WI38 (cell line): ENCODE measurements at regions not wholly inside any gene's neighbourhood (a gene's known extent, or its start where the extent isn't known, plus 50 kb on each side); places are given as distances from the start of the nearest gene placed in this dataset.

Source experiments
- H3K4me3 ChIP-seq: 2 replicates; pipeline ENCODE4 v1.5.1; 2011; ENCODE audit warnings: low read depth, mild to moderate bottlenecking, control low read depth, low read length
- TF ChIP-seq, protein P1 (sequence below): IDR thresholded peaks from 2 replicates; pipeline ENCODE4 v1.5.1; 2012; ENCODE audit warnings: low read depth, mild to moderate bottlenecking, control low read depth, low read length

DNA sequence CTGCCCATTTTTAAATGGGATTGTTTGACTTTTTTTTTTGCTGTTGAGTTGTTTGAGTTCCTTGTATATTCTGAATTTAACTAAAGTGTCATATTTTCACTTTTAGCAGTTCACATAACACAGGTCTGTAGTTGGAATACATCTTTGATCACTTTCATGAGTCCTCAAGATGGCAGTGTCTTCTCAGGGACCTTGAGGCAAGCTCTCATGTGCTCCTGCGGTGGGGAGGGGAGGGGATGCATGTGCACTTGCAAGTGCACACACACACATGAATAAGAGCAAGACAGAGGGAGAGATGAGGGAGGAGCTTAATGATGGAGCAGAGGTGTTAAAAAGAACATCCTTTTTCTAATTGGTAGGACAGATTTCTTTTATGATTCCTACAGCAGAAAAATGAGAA, 291.4 kb upstream of the OR4E1 start:
- no peak overlapping the region for H3K4me3 ChIP-seq
- TF ChIP-seq, protein P1, sequence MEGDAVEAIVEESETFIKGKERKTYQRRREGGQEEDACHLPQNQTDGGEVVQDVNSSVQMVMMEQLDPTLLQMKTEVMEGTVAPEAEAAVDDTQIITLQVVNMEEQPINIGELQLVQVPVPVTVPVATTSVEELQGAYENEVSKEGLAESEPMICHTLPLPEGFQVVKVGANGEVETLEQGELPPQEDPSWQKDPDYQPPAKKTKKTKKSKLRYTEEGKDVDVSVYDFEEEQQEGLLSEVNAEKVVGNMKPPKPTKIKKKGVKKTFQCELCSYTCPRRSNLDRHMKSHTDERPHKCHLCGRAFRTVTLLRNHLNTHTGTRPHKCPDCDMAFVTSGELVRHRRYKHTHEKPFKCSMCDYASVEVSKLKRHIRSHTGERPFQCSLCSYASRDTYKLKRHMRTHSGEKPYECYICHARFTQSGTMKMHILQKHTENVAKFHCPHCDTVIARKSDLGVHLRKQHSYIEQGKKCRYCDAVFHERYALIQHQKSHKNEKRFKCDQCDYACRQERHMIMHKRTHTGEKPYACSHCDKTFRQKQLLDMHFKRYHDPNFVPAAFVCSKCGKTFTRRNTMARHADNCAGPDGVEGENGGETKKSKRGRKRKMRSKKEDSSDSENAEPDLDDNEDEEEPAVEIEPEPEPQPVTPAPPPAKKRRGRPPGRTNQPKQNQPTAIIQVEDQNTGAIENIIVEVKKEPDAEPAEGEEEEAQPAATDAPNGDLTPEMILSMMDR = no peak

DNA sequence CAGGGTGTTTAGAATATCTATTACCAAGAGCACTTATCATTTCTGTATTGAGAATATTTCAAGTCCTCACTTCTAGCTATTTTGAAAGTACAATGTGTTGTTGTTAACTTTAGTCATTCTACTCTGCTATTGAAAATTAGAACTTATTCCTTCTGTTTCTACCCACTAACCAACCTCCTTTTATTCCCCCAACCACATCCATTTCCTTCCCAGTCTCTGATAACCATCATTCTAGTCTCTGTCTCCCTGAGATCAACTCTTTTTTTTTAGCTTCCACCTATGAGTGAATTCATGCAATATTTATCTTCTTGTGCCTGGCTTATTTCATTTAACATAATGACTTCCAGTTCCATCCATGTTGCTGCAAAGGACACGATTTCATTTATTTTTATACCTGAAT, 290.6 kb upstream of the OR4E1 start:
- TF ChIP-seq, protein P1 = no peak
- no peak overlapping the region for H3K4me3 ChIP-seq

DNA sequence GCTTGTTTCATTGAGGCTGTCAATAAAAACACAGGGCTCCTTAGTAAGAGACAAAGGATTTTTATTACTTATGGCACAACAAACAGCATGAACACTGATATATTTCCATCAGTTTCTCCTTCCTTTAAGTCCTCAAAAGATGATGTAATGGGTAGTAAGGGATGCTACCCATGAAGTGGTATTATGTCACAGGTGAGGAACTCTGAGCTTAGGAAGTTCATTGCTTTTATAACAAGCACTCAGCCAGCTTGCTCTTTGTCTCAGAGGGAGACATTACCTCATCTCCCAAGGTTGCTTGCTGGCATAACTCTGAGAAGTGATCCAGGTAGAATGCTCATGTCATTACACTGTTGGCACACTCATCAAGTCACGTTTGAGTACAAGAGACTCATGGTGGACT, 287.0 kb upstream of the OR4E1 start:
- TF ChIP-seq, protein P1 = no peak
- no peak overlapping the region for H3K4me3 ChIP-seq

DNA sequence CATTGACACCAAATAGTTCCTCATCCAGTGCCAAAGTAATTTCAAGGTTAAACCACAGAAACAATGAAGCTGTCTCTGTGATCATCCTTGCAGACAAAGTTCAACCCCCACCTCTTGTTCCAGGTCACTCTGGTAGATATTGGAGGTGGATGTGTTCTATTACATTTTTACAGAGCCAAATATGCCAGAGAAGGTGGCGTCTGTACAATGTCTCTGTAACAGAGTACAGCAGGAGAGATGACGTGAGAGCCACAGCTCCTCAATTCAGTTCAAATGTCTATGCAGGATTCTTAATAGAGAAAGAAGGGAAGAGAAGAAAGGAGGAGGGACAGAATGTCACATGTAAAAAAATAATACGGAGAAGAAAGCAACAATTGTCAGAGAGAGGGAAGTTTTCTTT, 268.3 kb upstream of the OR4E1 start:
- TF ChIP-seq, protein P1 = no peak
- H3K4me3 ChIP-seq = no peak overlapping the region

DNA sequence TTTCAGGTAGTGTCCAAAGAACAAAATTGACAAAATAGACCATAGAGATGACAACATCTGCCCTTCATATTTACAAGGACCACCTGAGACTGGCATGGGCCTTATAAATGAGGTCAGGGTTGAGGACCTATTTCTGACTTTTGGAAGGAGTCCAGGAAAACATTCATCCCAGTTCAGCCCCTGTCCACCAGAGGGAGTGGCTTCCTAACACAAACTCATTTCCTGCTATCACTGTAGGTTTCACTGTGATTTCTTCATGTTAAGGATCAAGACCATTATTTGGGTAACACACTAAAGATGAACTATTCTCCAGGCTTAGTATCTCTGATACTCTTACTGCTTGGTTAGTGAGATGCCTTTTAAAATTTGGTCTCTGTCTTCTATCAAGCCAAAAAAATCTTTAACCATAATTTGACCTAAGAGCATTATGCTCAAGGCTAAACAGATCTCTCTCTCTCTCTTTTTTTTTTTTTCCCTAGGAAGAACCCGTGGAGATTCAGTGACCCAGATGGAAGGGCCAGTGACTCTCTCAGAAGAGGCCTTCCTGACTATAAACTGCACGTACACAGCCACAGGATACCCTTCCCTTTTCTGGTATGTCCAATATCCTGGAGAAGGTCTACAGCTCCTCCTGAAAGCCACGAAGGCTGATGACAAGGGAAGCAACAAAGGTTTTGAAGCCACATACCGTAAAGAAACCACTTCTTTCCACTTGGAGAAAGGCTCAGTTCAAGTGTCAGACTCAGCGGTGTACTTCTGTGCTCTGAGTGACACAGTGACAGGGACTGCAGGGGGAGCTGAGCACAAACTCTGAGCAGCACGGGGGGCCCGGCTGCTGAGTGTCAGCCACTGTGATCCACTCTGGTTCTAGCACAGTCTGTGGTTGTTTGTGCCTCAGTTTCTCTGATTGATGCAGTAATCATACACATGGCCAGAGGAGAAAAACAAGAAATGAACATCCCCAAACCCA, 267.6 kb upstream of the OR4E1 start:
- H3K4me3 ChIP-seq = no peak overlapping the region
- TF ChIP-seq, protein P1 = no peak

DNA sequence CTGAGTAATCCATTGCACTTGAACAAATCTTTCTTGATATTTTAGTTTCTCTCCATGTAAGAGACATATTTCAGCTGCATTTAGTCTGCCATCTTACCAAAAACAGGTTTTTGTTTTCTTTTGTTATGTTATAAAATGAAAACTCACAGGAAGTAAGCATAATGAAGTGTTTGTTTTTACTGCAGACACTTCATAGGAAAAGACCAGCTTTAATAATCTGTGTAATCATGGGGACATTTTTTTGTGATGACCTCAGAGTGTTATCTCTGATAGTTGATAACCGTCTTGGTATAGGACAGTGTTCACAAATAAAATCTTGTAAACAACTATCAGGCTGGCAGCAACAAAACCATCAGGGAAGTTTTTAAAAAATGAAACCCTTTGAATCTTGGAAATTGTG, 266.2 kb upstream of the OR4E1 start:
- TF ChIP-seq, protein P1 = no peak
- H3K4me3 ChIP-seq = no peak overlapping the region

DNA sequence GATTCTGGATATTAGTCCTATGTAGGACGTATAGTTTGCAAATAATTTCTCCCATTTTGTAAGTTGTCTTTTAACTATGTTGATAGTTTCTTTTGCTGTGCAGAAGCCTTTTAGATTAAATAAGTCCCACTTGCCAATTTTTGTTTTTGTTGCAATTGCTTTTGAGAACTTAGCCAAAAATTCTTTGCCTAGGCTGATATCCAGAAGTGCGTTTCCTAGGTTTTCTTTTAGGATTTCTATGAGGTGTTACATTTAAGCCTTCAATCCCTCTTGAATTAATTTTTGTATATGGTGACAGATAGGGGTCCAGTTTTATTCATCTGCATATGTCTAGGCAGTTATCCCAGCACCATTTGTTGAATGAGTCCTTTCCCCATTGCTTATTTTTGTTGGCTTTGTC, 264.4 kb upstream of the OR4E1 start:
- TF ChIP-seq, protein P1 = no peak
- H3K4me3 ChIP-seq = no peak overlapping the region
